HG02623 (cell line): ENCODE measurements at regions not wholly inside any gene's neighbourhood (a gene's known extent, or its start where the extent isn't known, plus 50 kb on each side); places are given as distances from the start of the nearest gene placed in this dataset.
"Not testable (repeated sequence)": the region's sequence is repeated elsewhere in the genome, so short reads cannot be mapped to it uniquely, and the experiment has no call there.

Source experiments
- ATAC-seq: cut with Tn5 transposase; IDR thresholded peaks from one replicate; pipeline ENCODE4 v1.9.1; 2021; ENCODE audit warnings: moderate library complexity; ENCODE audit not compliant: unreplicated experiment

GRCh38 chr5:127133071-127133470, 59.8 kb upstream of the C5orf63 start:
- ATAC-seq, result no peak

- ATAC-seq, result no peak
Measured at GRCh38 chr5:127136908-127137307, 63.6 kb upstream of the C5orf63 start.

- ATAC-seq, result no peak
Measured at GRCh38 chr5:127143722-127144121, 70.4 kb upstream of the C5orf63 start.

DNA sequence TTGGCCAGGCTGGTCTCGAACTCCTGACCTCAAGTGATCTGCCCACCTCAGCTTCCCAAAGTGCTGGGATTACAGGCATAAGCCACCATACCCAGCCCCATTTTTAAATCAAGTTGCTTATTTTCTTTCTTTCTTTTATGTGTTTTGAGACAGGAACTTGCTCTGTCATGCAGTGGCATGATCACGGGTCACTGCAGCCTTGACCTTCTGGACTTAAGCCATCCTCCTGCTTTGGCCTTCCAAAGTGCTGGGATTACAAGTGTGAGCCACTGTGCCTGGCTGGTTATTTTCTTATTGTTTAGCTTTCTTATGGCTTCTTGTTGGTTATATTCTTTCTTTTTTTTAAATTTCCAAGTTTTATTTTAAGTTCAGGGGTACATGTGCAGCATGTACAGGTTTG, 79.7 kb upstream of the C5orf63 start:
- ATAC-seq, result no peak

- ATAC-seq, result no peak
Measured at GRCh38 chr5:127153521-127153920, 80.2 kb upstream of the C5orf63 start.

DNA sequence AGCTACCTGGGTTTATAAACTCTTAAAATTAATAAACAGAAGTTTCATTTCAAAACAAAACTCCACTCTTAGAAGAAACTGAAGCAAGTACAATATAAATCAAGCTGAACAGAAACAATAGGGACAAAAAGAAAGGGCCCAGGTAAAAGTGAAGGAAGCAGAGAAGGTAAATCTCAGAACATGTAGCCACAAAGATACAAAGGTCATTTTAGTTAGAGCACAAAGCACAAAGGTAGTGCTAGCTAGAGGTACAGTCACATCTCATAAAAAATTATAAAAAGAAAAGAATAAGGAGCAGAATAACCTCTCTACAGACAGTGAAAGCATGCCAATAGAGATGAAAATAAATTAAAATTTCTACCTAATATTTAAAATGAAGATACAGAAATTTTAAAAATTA, 90.4 kb upstream of the C5orf63 start:
- no peak for ATAC-seq

DNA sequence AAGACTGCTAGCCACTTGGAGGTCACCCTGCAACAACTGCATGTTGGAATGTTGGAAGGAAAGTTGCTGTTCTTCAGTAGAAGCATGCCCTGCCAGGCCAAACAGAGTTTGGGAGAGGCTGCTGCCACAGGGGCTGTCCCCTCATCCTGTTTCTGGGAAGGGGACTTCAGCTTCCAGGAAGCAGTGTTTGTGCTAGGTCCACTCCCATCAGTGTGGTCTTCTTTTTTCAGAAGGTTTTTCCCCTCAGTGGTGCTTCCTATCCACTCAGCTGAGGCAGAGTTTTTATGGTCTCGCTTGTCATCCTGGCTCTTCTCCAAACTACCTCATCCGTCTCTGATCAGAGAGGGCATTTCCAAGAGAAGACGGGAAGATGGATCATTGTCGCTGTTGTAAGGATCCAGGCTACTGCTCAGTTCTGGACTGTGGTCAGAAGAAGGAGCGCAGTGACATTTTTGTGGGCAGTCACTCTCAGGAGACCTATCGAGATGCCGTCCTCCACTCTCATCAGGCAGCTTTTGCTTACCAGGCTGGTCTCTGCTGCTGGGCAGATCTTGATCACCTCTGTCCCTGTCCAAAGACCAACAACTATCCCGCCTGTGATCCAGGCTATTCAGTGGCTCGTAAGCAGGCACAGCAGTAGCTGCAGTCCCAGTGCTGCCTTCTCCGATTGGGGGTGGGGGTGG, 97.8 kb upstream of the C5orf63 start:
- no peak for ATAC-seq

GRCh38 chr5:127176769-127177168, 103.5 kb upstream of the C5orf63 start:
- no peak for ATAC-seq

DNA sequence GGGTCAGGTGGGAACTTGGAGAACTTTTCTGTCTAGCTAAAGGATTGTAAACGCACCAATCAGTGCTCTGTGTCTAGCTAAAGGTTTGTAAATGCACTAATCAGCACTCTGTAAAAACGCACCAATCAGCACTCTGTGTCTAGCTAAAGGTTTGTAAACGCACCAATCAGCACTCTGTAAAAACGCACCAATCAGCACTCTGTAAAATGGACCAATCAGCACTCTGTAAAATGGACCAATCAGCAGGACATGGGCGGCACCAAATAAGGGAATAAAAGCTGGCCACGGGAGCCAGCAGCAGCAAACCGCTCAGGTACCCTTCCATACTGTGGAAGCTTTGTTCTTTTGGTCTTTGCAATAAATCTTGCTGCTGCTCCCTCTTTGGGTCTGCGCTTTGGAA, 108.0 kb upstream of the MEGF10 start:
- not testable (repeated sequence) for ATAC-seq

DNA sequence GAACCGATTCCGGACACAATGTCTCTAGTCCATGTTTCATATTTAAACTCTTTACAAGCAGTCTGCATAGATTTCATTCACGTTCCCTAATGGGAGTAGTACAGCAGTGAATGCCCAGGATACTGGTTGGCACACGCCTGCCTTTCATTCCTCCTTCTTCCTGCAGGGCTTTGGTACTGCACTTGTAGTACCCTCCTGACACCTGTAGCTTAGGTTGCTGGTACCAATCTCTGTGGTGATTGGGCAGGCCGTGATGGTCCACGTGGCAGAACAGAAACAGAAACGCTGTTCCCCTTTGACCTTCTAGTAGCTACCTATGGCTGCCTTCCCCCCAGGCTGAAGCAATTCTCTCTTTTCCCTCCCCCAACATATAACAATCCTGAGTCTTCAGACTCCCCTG, 107.3 kb upstream of the MEGF10 start:
- ATAC-seq, result no peak

DNA sequence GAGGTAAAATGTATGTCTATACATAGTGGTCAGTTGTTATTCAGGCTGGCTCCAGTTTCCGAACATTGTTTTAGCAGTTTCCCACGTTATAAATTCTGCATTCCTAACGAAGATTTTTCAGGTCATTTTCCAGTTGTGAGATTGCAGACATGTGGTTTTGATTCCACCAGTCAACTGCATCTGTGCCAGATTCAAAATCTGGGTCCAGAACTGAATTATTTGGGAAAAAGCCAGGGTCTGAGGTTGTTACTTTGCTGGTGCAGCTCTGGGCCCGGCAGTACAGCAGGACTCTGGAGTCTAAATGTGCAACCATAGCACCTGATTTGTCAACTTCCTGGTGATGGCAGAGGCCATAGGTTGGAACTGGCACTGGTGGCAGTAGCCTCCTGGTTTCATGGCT, 105.7 kb upstream of the MEGF10 start:
- ATAC-seq, result no peak

DNA sequence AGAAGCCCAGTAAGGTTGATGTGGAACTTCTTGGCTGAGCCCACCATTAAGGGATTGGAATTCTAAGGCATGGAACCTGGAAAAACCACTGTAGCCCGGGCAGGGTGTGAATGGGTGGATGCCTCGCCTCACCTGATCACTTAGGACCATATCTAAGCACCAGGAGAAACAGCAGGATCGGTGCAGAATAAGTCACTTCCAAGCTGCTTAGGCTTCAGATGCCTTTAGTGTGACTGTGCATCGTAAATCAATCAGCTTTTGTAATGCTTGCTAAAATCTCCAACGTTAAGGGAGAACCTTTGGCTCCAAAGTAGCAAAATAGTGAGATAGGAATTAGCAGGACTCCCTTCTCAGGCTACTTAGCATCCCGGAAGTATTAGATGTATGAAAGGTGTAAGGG, 103.9 kb upstream of the MEGF10 start:
- no peak for ATAC-seq

DNA sequence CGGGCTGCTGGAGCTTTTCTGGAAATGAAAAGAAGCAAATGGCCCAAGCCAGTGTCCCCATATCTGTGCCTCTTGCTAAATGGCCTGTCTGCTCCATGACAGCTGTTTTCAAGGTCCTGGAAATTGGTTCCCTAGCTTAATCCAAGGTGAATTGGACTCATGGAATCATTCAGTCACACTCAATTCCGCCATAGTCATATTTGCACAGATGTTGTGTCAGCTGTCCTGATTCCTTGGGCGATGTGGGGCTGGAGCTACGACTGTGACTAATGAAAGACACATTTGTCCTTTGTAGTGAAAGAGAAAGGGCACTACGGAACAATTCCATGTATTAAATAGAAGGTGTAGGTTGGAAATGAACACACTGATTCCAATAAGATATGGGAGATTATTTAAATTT, 102.9 kb upstream of the MEGF10 start:
- no peak for ATAC-seq

DNA sequence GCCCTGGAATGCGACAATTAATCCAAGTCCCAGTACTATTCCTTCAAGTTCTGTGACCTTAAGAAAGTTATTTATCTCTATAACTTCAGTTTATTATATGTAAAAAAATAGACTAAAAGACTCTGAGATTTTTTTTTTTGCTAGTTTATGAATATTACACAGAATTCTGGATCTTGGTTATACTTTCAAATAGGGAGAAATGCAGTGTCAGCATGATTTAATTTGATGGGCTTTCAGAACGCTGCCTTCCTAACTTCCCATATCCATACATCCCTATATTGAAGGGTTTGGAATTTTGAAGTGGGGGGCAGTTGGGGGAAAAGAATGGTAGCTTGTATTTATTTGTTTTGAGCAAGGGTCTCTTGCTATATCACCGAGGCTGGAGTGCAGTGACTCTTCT, 98.4 kb upstream of the MEGF10 start:
- no peak for ATAC-seq

GRCh38 chr5:127192836-127193338, 97.7 kb upstream of the MEGF10 start:
- no peak for ATAC-seq

DNA sequence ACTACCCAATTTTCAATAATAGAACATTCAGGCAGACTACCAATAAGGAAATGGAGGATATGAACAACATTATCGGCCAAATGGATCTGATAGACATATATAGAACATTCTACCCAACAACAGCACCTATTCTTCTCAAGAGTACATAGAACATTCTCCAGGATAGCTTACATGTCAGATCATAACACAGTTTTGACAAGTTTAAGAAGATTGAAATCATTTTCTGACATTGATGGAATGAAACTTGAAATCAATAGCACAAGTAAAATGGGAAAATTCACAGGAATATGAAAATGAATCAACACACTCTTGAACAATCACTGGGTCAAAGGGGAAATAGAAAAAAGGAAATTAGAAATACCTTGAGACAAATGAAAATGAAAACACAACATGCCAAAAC, 94.6 kb upstream of the MEGF10 start:
- no peak for ATAC-seq

DNA sequence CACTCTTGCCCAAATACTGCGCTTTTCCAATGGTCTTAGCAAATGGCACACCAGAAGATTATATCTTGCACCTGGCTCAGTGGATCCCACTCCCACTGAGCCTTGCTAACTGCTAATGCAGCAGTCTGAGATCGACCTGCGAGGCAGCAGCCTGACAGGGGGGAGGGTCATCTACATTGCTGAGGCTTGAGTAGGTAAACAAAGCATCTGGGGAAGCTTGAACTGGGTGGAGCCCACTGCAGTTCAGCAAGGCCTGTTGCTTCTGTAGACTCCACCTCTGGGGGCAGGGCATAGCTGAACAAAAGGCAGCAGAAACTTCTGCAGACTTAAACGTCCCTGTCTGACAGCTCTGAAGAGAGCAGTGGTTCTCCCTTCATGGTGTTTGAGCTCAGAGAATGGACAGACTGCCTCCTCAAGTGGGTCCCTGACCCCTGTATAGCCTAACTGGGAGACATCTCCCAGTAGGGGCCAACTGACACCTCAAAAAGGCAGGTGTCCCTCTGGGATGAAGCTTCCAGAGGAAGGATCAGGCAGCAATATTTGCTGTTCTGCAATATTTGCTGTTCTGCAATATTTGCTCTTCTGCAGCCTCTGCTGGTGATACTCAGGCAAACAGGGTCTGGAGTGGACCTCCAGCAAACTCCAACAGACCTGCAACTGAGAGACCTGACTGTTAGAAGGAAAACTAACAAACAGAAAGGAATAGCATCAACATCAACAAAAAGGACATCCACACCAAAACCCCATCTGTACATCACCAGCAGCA, 93.0 kb upstream of the MEGF10 start:
- not testable (repeated sequence) for ATAC-seq

DNA sequence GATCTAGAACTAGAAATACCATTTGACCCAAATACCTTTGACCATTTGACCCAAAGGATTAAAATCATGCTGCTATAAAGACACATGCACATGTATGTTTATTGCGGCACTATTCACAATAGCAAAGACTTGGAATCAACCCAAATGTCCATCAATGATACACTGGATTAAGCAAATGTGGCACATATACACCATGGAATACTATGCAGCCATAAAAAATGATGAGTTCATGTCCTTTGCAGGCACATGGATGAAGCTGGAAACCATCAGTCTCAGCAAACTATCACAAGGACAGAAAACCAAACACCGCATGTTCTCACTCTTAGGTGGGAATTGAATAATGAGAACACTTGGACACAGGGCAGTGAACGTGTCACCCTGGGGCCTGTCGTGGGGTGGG, 87.9 kb upstream of the MEGF10 start:
- ATAC-seq, result not testable (repeated sequence)

DNA sequence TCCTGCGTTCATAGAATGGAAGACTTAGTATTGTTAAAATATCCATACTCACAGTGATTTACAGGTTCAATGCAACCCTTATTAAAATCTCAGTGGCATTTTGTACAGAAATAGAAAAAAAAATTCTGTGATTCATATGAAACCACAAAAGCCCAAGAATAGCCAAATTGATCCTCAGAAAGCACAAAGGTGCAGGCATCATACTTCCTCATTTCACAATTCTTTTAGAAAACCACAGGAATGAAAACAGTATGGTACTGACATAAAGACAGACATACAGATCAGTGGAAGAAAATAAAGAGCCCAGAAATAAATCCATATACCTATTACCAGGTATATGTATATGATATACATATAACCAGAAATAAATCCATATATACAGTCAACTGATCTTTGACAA, 86.8 kb upstream of the MEGF10 start:
- ATAC-seq, result no peak

DNA sequence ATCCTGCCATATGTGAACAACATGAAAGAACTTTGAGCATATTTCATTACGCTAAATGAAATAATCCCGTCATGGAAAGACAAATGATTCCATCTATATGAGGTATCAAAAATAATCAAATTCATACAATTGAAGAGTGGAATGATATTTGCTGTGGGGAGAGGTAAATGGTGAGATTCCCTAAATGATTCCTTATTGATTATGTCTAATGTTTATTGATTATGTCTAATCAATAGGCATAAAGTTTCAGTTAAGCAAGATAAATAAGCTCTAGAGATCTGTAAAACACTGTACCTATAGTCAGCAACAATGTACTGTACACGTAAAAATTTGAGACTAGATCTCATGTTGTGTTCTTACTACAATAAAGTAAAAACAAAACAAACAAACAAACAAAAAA, 85.4 kb upstream of the MEGF10 start:
- no peak for ATAC-seq

- no peak for ATAC-seq
Measured at GRCh38 chr5:127206320-127207113, 84.1 kb upstream of the MEGF10 start.

GRCh38 chr5:127210042-127210441, 80.6 kb upstream of the MEGF10 start:
- no peak for ATAC-seq
